A549 (cell line): ENCODE measurements at regions not wholly inside any gene's neighbourhood (a gene's known extent, or its start where the extent isn't known, plus 50 kb on each side); places are given as distances from the start of the nearest gene placed in this dataset.

Source experiments
- ATAC-seq, 2 experiments: fragments of 200-7000 bp in 1 of 2; fragments of >200 bp in 1 of 2; cut with Nextera tagmentation in 1 of 2; cut with Tn5 transposase in 1 of 2; 3 replicates each; pipeline versions ENCODE4 v1.8.0 to v1.9.1; 2018 to 2020; ENCODE audit warnings: mild to moderate bottlenecking in 1 of 2, moderate library complexity in 1 of 2
- CTCF ChIA-PET: fragments of 300-600 bp; sonication (Branson Sonifier 250); formaldehyde crosslinking; extraction: SDS; loops from one replicate; lab custom pipeline; 2021; ENCODE audit warnings: antibody characterized with exemption, inconsistent platforms; lab: Yijun Ruan, JAX
- POLR2A ChIA-PET: fragments of 350-600 bp; formaldehyde crosslinking; extraction: SDS; loops from one replicate; lab custom pipeline; 2021; ENCODE audit warnings: antibody characterized with exemption, inconsistent platforms; lab: Yijun Ruan, JAX
- DNase-seq, 2 experiments: peaks; one replicate each; pipeline versions ENCODE4 v3.0.0 to v3.0.0-alpha.2; 2011 to 2016; ENCODE audit warnings: low read depth in 1 of 2, low spot score in 1 of 2
- FAIRE-seq: peaks from 2 replicates; lab custom pipeline; 2011; peaks lifted over from hg19 to GRCh38; lab: Jason Lieb, UNC
- H3K27ac ChIP-seq, 2 experiments: fragments of >200 bp; sonication (Bioruptor Twin); formaldehyde crosslinking; 3 replicates each; pipeline ENCODE4 v1.5.1; 2016 to 2017
- H3K4me1 ChIP-seq: fragments of >200 bp; sonication (Bioruptor Twin); formaldehyde crosslinking; 3 replicates; pipeline ENCODE4 v1.6.1; 2016
- H3K4me2 ChIP-seq: fragments of >200 bp; sonication (Bioruptor Twin); formaldehyde crosslinking; 3 replicates; pipeline ENCODE4 v1.6.1; 2016
- H3K4me3 ChIP-seq: fragments of >200 bp; sonication (Bioruptor Twin); formaldehyde crosslinking; 3 replicates; pipeline ENCODE4 v1.5.1; 2016
- H3K9me3 ChIP-seq: fragments of >200 bp; sonication (Bioruptor Twin); formaldehyde crosslinking; 3 replicates; pipeline ENCODE4 v1.6.1; 2016
- BHLHE40 ChIP-seq: IDR thresholded peaks from 2 replicates; pipeline ENCODE4 v1.6.1; 2012; ENCODE audit warnings: low read depth, low read length, inconsistent platforms
- CEBPB ChIP-seq, 2 experiments: fragments of >200 bp in 1 of 2; sonication (Bioruptor Twin) in 1 of 2; formaldehyde crosslinking in 1 of 2; IDR thresholded peaks; 2 replicates each; pipeline ENCODE4 v1.6.1; 2012 to 2016
- ESRRA ChIP-seq: fragments of 150-350 bp; IDR thresholded peaks from 2 replicates; pipeline ENCODE4 v1.6.1; 2014; ENCODE audit warnings: mild to moderate bottlenecking, low read length, borderline replicate concordance
- FOSL2 ChIP-seq, 2 experiments: fragments of 450-650 bp in 1 of 2; fragments of >200 bp in 1 of 2; sonication (Bioruptor Twin) in 1 of 2; formaldehyde crosslinking; IDR thresholded peaks; 2 replicates each; pipeline versions ENCODE4 v1.5.0 to v1.6.1; 2016 to 2020; ENCODE audit warnings: mild to moderate bottlenecking in 1 of 2, moderate library complexity in 1 of 2
- FOXS1 ChIP-seq: fragments of 250-450 bp; sonication (Bioruptor Pico); IDR thresholded peaks from 2 replicates; pipeline ENCODE4 v1.5.0; 2020; ENCODE audit warnings: mild to moderate bottlenecking, moderate library complexity
- GATA3 ChIP-seq: IDR thresholded peaks from 2 replicates; pipeline ENCODE4 v1.6.1; 2012; ENCODE audit warnings: borderline replicate concordance
- HDAC2 ChIP-seq: fragments of 200-600 bp; sonication (generic); IDR thresholded peaks from 2 replicates; pipeline ENCODE4 v1.6.1; 2016
- HES2 ChIP-seq: fragments of >200 bp; sonication (Bioruptor Twin); formaldehyde crosslinking; IDR thresholded peaks from 2 replicates; pipeline ENCODE4 v1.6.1; 2016
- HOXA7 ChIP-seq: fragments of 250-450 bp; sonication (Bioruptor Pico); IDR thresholded peaks from 2 replicates; pipeline ENCODE4 v1.5.0; 2020; ENCODE audit warnings: mild to moderate bottlenecking, moderate library complexity
- HOXB13 ChIP-seq: fragments of 250-450 bp; sonication (Bioruptor Pico); IDR thresholded peaks from 2 replicates; pipeline ENCODE4 v1.5.0; 2020; ENCODE audit warnings: low read depth, mild to moderate bottlenecking, moderate library complexity
- HOXB5 ChIP-seq: fragments of 250-450 bp; sonication (Bioruptor Pico); IDR thresholded peaks from 2 replicates; pipeline ENCODE4 v1.5.0; 2020; ENCODE audit warnings: mild to moderate bottlenecking, moderate library complexity
- JUN ChIP-seq, 2 experiments: fragments of >200 bp; sonication (Bioruptor Twin); formaldehyde crosslinking; IDR thresholded peaks; 2 replicates in 1 of 2; 3 replicates in 1 of 2; pipeline ENCODE4 v1.6.1; 2016 to 2017
- JUNB ChIP-seq: fragments of >200 bp; sonication (Bioruptor Twin); formaldehyde crosslinking; IDR thresholded peaks from 2 replicates; pipeline ENCODE4 v1.6.1; 2016
- KDM1A ChIP-seq: fragments of 200-600 bp; sonication (generic); IDR thresholded peaks from 2 replicates; pipeline ENCODE4 v1.6.1; 2016; ENCODE audit warnings: low read depth, mild to moderate bottlenecking
- KDM5A ChIP-seq: fragments of 200-600 bp; sonication (generic); IDR thresholded peaks from 2 replicates; pipeline ENCODE4 v1.6.1; 2016; ENCODE audit warnings: antibody characterized with exemption, mild to moderate bottlenecking
- MAFK ChIP-seq: fragments of 450-650 bp; IDR thresholded peaks from 2 replicates; pipeline ENCODE4 v1.6.1; 2014; ENCODE audit not compliant: partially characterized antibody
- MAX ChIP-seq: IDR thresholded peaks from 2 replicates; pipeline ENCODE4 v1.6.1; 2012
- NFE2L2 ChIP-seq: fragments of 150-350 bp; conservative IDR thresholded peaks from 2 replicates; pipeline ENCODE4 v1.6.1; 2014; ENCODE audit warnings: low read length
- NR3C1 ChIP-seq: fragments of >200 bp; sonication (Bioruptor Twin); formaldehyde crosslinking; IDR thresholded peaks from 3 replicates; pipeline ENCODE4 v1.6.1; 2017
- POLR2A ChIP-seq: IDR thresholded peaks from 2 replicates; pipeline ENCODE4 v1.6.1; 2012; ENCODE audit warnings: mild to moderate bottlenecking, low read length
- POLR2AphosphoS2 ChIP-seq: conservative IDR thresholded peaks from 2 replicates; pipeline ENCODE4 v1.6.1; 2012; ENCODE audit warnings: low read length, improper control_type of control experiment, inconsistent platforms
- RARB ChIP-seq: fragments of 250-450 bp; sonication (Bioruptor Pico); IDR thresholded peaks from 2 replicates; pipeline ENCODE4 v1.8.0; 2021; ENCODE audit warnings: mild to moderate bottlenecking, moderate library complexity
- RFX5 ChIP-seq: fragments of 450-650 bp; IDR thresholded peaks from 2 replicates; pipeline ENCODE4 v1.7.1; 2014; ENCODE audit warnings: antibody characterized with exemption, mild to moderate bottlenecking, moderate library complexity
- RNF2 ChIP-seq: fragments of 200-600 bp; sonication (generic); IDR thresholded peaks from 2 replicates; pipeline ENCODE4 v1.6.1; 2016; ENCODE audit warnings: low read depth, mild to moderate bottlenecking, antibody characterized with exemption, moderate library complexity, borderline replicate concordance
- SMC3 ChIP-seq: fragments of >200 bp; sonication (Bioruptor Twin); formaldehyde crosslinking; IDR thresholded peaks from 3 replicates; pipeline ENCODE4 v1.6.1; 2018; ENCODE audit warnings: inconsistent platforms
- TP53 ChIP-seq: fragments of 250-450 bp; sonication (Bioruptor Pico); IDR thresholded peaks from 2 replicates; pipeline ENCODE4 v1.5.0; 2021; ENCODE audit warnings: mild to moderate bottlenecking, moderate library complexity
- ZC3H11A ChIP-seq: fragments of 450-650 bp; IDR thresholded peaks from 2 replicates; pipeline ENCODE4 v1.6.1; 2014; ENCODE audit warnings: antibody characterized with exemption, mild to moderate bottlenecking
- ZFP36 ChIP-seq: fragments of 450-650 bp; IDR thresholded peaks from 2 replicates; pipeline ENCODE4 v1.6.1; 2014; ENCODE audit warnings: borderline replicate concordance; ENCODE audit not compliant: partially characterized antibody
- ZNF302 ChIP-seq: fragments of 250-450 bp; sonication (Bioruptor Pico); IDR thresholded peaks from 2 replicates; pipeline ENCODE4 v1.9.0; 2021; ENCODE audit warnings: inconsistent platforms, mild to moderate bottlenecking, moderate library complexity
- ZSCAN20 ChIP-seq: fragments of 250-450 bp; sonication (Bioruptor Pico); IDR thresholded peaks from 2 replicates; pipeline ENCODE4 v1.8.0; 2022; ENCODE audit warnings: mild to moderate bottlenecking, moderate library complexity
- WGBS: methylation state at CpG from one replicate; pipeline ENCODE4 v1.1.6; 2017; ENCODE audit errors: missing lambda C conversion rate; 5-methylcytosine and 5-hydroxymethylcytosine counted together
- TF ChIP-seq, protein P1 (sequence below): fragments of >200 bp; sonication (Bioruptor Twin); formaldehyde crosslinking; IDR thresholded peaks from 3 replicates; pipeline ENCODE4 v1.5.1; 2016
- TF ChIP-seq, protein P2 (sequence below): fragments of 450-650 bp; IDR thresholded peaks from 2 replicates; pipeline ENCODE4 v1.6.1; 2014; ENCODE audit warnings: antibody characterized with exemption

DNA sequence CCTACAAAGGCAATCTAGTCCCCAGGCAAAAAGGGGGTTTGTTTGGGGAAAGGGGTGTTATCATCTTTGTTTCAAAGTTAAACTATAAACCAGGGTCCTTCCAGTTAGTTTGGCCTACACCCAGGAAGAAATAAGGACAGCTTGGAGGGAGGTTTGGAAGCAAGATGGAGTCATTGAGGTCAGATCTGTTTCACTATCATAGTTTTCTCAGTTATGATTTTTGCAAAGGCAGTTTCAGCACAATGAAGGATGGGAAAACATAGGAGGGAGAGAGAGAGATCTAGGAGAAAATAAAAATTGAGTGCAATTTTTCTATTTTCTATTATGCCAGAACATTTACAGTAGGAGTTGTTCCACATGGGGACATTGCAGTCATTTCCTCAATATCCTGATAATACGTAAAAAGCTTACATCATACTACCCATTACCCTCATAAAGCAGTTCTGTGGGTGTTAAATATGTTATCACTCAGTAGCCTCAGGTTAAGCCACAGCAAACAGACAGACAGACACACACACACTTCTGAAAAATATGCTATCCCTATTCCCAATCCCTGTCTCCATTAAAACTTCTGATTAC is 401.3 kb upstream of the FAT3 start:
- no peaks in the 10 kb centered on the region for H3K4me1 ChIP-seq
- no peak overlapping the region for H3K4me3 ChIP-seq
- 82% methylated on average over 1 of the region's 1 CpG for WGBS
- H3K9me3 ChIP-seq, result no peaks in the 10 kb centered on the region
- ATAC-seq, result no peak
- no peak for FAIRE-seq
- no peak for DNase-seq
- H3K4me2 ChIP-seq, result no peak overlapping the region
- no peak for TF ChIP-seq NFE2L2
- no peak for TF ChIP-seq RNF2
- no peak for TF ChIP-seq ZSCAN20
- no peak for TF ChIP-seq ZC3H11A
- TF ChIP-seq ZFP36, result no peak
- no peak for TF ChIP-seq HOXA7 (CRISPR knock-in tag)
- ChIA-PET CTCF (no interaction called here), POLR2A (no interaction called here)
- no peak overlapping the region for H3K27ac ChIP-seq

DNA sequence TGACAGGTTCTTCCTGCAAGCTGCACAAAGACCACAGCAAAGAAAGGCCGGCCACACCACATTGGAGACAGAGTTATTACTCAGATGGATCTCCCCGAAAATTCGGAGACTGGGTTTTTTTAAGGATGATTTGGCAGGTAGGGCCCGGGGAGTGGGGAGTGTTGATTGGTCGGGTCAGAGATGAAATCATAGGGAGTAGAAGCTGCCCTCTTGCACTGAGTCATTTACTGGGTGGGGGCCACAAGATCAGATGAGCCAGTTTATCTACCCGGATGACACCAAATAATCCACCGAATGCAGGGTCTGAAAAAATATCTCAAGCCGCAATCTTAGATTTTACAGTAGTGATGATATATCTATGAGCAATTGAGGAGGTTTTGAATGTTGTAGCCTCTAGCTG is 401.8 kb upstream of the FAT3 start:
- no peak for TF ChIP-seq MAFK
- TF ChIP-seq FOSL2 (IDR thresholded peaks at IDR 0.05), result no peak
- no peak for TF ChIP-seq FOSL2 (CRISPR knock-in tag; IDR thresholded peaks at IDR 0.05)
- no peak for TF ChIP-seq JUN (IDR thresholded peaks at IDR 0.05)
- no peak for TF ChIP-seq FOXS1 (CRISPR knock-in tag)
- no peak for TF ChIP-seq HOXB13
- no peak for TF ChIP-seq CEBPB (IDR thresholded peaks at IDR 0.05)
- TF ChIP-seq MAX, result no peak
- no peak for TF ChIP-seq ZNF302 (CRISPR knock-in tag)
- no peak for TF ChIP-seq HOXA7 (CRISPR knock-in tag)
- TF ChIP-seq HDAC2, result no peak
- no peak for TF ChIP-seq ZFP36
- TF ChIP-seq GATA3, result no peak
- TF ChIP-seq POLR2A, result no peak
- TF ChIP-seq RARB (CRISPR knock-in tag), result no peak
- TF ChIP-seq RNF2, result no peak
- TF ChIP-seq KDM1A, result no peak
- TF ChIP-seq ZSCAN20, result no peak
- TF ChIP-seq, protein P1, sequence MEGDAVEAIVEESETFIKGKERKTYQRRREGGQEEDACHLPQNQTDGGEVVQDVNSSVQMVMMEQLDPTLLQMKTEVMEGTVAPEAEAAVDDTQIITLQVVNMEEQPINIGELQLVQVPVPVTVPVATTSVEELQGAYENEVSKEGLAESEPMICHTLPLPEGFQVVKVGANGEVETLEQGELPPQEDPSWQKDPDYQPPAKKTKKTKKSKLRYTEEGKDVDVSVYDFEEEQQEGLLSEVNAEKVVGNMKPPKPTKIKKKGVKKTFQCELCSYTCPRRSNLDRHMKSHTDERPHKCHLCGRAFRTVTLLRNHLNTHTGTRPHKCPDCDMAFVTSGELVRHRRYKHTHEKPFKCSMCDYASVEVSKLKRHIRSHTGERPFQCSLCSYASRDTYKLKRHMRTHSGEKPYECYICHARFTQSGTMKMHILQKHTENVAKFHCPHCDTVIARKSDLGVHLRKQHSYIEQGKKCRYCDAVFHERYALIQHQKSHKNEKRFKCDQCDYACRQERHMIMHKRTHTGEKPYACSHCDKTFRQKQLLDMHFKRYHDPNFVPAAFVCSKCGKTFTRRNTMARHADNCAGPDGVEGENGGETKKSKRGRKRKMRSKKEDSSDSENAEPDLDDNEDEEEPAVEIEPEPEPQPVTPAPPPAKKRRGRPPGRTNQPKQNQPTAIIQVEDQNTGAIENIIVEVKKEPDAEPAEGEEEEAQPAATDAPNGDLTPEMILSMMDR, result no peak
- no peak for TF ChIP-seq JUNB
- TF ChIP-seq KDM5A, result no peak
- FAIRE-seq (no peak), DNase-seq (no peak), ATAC-seq (no peak)
- no peak overlapping the region for H3K4me3 ChIP-seq
- H3K4me1 ChIP-seq, result no peaks in the 10 kb centered on the region
- CTCF ChIA-PET, result no interaction called here
- no peaks in the 10 kb centered on the region for H3K9me3 ChIP-seq
- no peak overlapping the region for H3K4me2 ChIP-seq
- 73% methylated on average over 8 of the region's 8 CpGs for WGBS
- no peak overlapping the region for H3K27ac ChIP-seq
- POLR2A ChIA-PET, result no interaction called here

DNA sequence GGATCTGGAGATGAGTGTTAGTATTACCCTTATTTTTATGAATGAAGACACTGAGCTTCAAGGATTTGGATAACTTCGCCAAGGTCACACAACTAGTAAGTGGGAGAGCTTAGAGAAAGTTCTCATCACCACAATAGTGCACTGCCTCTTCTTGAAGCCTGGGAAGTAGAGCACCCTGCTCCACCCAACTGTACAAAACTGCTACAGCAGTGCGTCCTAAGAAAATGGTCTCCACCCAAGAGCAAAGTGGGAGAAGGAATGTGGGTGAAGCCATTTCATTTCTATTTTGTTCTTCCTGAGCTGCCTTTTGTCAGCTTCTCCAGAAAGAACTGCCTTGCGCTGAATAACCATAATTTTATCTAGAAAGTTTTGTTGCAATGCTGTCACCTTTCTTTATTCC is 403.9 kb upstream of the FAT3 start:
- FAIRE-seq, result no peak
- no peak overlapping the region for H3K4me2 ChIP-seq
- TF ChIP-seq ZSCAN20, result no peak
- no peak for TF ChIP-seq ESRRA
- no peak for TF ChIP-seq TP53
- no peak for TF ChIP-seq BHLHE40
- TF ChIP-seq, protein P2, sequence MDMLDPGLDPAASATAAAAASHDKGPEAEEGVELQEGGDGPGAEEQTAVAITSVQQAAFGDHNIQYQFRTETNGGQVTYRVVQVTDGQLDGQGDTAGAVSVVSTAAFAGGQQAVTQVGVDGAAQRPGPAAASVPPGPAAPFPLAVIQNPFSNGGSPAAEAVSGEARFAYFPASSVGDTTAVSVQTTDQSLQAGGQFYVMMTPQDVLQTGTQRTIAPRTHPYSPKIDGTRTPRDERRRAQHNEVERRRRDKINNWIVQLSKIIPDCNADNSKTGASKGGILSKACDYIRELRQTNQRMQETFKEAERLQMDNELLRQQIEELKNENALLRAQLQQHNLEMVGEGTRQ, result no peak
- TF ChIP-seq MAX, result no peak
- TF ChIP-seq POLR2AphosphoS2, result no peak
- TF ChIP-seq HOXB5 (CRISPR knock-in tag), result no peak
- TF ChIP-seq NR3C1, result no peak
- TF ChIP-seq RFX5, result no peak
- no peak for TF ChIP-seq POLR2A
- no peak for TF ChIP-seq RNF2
- TF ChIP-seq SMC3, result no peak
- no peak for TF ChIP-seq MAFK
- TF ChIP-seq HDAC2, result no peak
- TF ChIP-seq HES2, result no peak
- ChIA-PET POLR2A (no interaction called here), CTCF (no interaction called here)
- H3K27ac ChIP-seq, result no peak overlapping the region
- H3K9me3 ChIP-seq, result no peaks in the 10 kb centered on the region
- ATAC-seq, result no peak
- DNase-seq, result no peak
- no peaks in the 10 kb centered on the region for H3K4me1 ChIP-seq
- WGBS, result 88% methylated on average over 3 of the region's 3 CpGs
- H3K4me3 ChIP-seq, result no peak overlapping the region
